ENCODE measurements at regions not wholly inside any gene's neighbourhood (a gene's known extent, or its start where the extent isn't known, plus 50 kb on each side); places are given as distances from the start of the nearest gene placed in this dataset.
"Not testable (repeated sequence)": the region's sequence is repeated elsewhere in the genome, so short reads cannot be mapped to it uniquely, and the experiment has no call there.

DNA sequence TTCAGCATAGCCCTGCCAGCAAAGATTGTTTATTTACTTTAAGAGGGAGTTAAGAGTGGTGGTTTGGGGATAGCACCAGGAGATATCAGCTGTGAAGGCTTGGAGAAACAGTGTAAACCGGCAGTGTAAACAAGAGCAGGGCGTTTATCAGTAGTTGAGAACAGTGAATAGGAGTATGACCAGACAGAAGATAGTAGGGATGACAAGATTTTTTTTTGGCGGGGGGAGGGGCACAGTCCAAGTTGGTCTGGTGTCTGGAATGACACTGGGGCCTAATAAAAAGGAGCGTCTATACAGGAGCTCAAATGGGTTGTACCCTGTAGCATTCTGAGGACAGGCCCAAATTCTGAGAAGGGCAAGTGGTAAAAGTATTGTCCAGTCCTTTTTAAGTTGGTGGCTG is 433.4 kb upstream of the NDST3 start:
- TF ChIP-seq, protein P1, sequence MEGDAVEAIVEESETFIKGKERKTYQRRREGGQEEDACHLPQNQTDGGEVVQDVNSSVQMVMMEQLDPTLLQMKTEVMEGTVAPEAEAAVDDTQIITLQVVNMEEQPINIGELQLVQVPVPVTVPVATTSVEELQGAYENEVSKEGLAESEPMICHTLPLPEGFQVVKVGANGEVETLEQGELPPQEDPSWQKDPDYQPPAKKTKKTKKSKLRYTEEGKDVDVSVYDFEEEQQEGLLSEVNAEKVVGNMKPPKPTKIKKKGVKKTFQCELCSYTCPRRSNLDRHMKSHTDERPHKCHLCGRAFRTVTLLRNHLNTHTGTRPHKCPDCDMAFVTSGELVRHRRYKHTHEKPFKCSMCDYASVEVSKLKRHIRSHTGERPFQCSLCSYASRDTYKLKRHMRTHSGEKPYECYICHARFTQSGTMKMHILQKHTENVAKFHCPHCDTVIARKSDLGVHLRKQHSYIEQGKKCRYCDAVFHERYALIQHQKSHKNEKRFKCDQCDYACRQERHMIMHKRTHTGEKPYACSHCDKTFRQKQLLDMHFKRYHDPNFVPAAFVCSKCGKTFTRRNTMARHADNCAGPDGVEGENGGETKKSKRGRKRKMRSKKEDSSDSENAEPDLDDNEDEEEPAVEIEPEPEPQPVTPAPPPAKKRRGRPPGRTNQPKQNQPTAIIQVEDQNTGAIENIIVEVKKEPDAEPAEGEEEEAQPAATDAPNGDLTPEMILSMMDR (IDR thresholded peaks at IDR 0.05), result not testable (repeated sequence)
- TF ChIP-seq POLR2A (IDR thresholded peaks at IDR 0.05), result not testable (repeated sequence)
